H1 (cell line): ENCODE measurements at regions not wholly inside any gene's neighbourhood (a gene's known extent, or its start where the extent isn't known, plus 50 kb on each side); places are given as distances from the start of the nearest gene placed in this dataset.

Experiments used
- CTCF ChIA-PET: fragments of 300-600 bp; sonication (Branson Sonifier 250); formaldehyde crosslinking; loops from one replicate; lab custom pipeline; 2021; ENCODE audit not compliant: partially characterized antibody; lab: Charles Lee
- POLR2A ChIA-PET: fragments of 300-600 bp; sonication (Branson Sonifier 250); formaldehyde crosslinking; loops from one replicate; lab custom pipeline; 2021; ENCODE audit warnings: inconsistent platforms; ENCODE audit not compliant: partially characterized antibody; lab: Charles Lee
- DNase-seq, 2 experiments: peaks; one replicate each; pipeline versions ENCODE4 v3.0.0 to v3.0.0-alpha.2; 2010 to 2022; ENCODE audit warnings: low spot score in 2 of 2, low read depth in 1 of 2, mixed read lengths in 1 of 2
- FAIRE-seq: peaks from 2 replicates; lab custom pipeline; 2011; peaks lifted over from hg19 to GRCh38; lab: Jason Lieb, UNC
- H2AFZ ChIP-seq: 2 replicates; pipeline ENCODE4 v1.8.1; 2012; ENCODE audit warnings: low read length, inconsistent platforms
- H2AK5ac ChIP-seq: 2 replicates; pipeline ENCODE4 v1.6.1; 2013; ENCODE audit warnings: low read depth, low read length
- H2BK120ac ChIP-seq: replicated peaks from 2 replicates; pipeline ENCODE3; 2013; ENCODE audit warnings: low read depth, low read length, inconsistent platforms
- H2BK12ac ChIP-seq: 2 replicates; pipeline ENCODE4 v1.6.1; 2013; ENCODE audit warnings: low read depth, low read length
- H2BK15ac ChIP-seq: 2 replicates; pipeline ENCODE4 v1.6.1; 2013; ENCODE audit warnings: low read length
- H2BK20ac ChIP-seq: 2 replicates; pipeline ENCODE4 v1.6.1; 2013; ENCODE audit warnings: low read length
- H2BK5ac ChIP-seq: 2 replicates; pipeline ENCODE4 v1.6.1; 2013; ENCODE audit warnings: low read depth, low read length
- H3K14ac ChIP-seq: 2 replicates; pipeline ENCODE4 v1.6.1; 2013; ENCODE audit warnings: inconsistent platforms; ENCODE audit not compliant: insufficient read length
- H3K18ac ChIP-seq: 2 replicates; pipeline ENCODE4 v1.6.1; 2013; ENCODE audit warnings: low read length; ENCODE audit errors: extremely low read depth
- H3K23ac ChIP-seq: 2 replicates; pipeline ENCODE4 v1.6.1; 2013; ENCODE audit warnings: inconsistent platforms; ENCODE audit not compliant: insufficient read length
- H3K23me2 ChIP-seq: 2 replicates; pipeline ENCODE4 v1.6.1; 2013; ENCODE audit warnings: low read depth, low read length
- H3K27ac ChIP-seq: 2 replicates; pipeline ENCODE4 v1.6.1; 2011; ENCODE audit warnings: low read depth, low read length, inconsistent platforms
- H3K27me3 ChIP-seq, 4 experiments: replicated peaks in 1 of 4; 1 replicate in 1 of 4; 2 replicates in 3 of 4; pipeline versions ENCODE4 v1.6.1 to v1.8.1; 2011 to 2013; ENCODE audit warnings: low read length in 3 of 4, mild to moderate bottlenecking in 3 of 4, inconsistent platforms in 2 of 4, mixed read lengths in 2 of 4, moderate library complexity in 1 of 4; ENCODE audit not compliant: control insufficient read depth in 3 of 4, insufficient read depth in 3 of 4; ENCODE audit errors: extremely low read depth in 1 of 4
- H3K36me3 ChIP-seq, 4 experiments: 2 replicates each; pipeline versions ENCODE4 v1.6.1 to v1.8.1; 2011 to 2013; ENCODE audit warnings: mild to moderate bottlenecking in 4 of 4, low read length in 3 of 4, moderate library complexity in 2 of 4, control low read depth in 1 of 4, inconsistent platforms in 1 of 4; ENCODE audit not compliant: insufficient read depth in 4 of 4, control insufficient read depth in 2 of 4
- H3K4ac ChIP-seq: replicated peaks from 2 replicates; pipeline ENCODE3; 2013; ENCODE audit warnings: low read length, low read depth, mixed read lengths, inconsistent platforms; ENCODE audit not compliant: insufficient read length
- H3K4me1 ChIP-seq, 4 experiments: replicated peaks in 1 of 4; 1 replicate in 1 of 4; 2 replicates in 3 of 4; pipeline versions ENCODE4 v1.6.1 to v1.8.1; 2011 to 2013; ENCODE audit warnings: low read length in 3 of 4, inconsistent platforms in 2 of 4, mixed read lengths in 1 of 4; ENCODE audit not compliant: insufficient read depth in 4 of 4, control insufficient read depth in 3 of 4
- H3K4me2 ChIP-seq, 2 experiments: 2 replicates each; pipeline versions ENCODE4 v1.6.1 to v1.8.1; 2011 to 2013; ENCODE audit warnings: low read depth in 2 of 2, low read length in 2 of 2, control low read depth in 1 of 2, inconsistent platforms in 1 of 2, mild to moderate bottlenecking in 1 of 2; ENCODE audit not compliant: insufficient read depth in 1 of 2
- H3K4me3 ChIP-seq, 4 experiments: fragments of 200-600, 300-600 bp in 1 of 4; sonication (generic), shearing (Covaris generic), sonication (Bioruptor Twin) in 1 of 4; 2 replicates each; pipeline versions ENCODE4 v1.5.1 to v1.8.1; 2011 to 2016; ENCODE audit warnings: low read length in 4 of 4, low read depth in 3 of 4, control low read depth in 2 of 4, inconsistent platforms in 2 of 4, mild to moderate bottlenecking in 2 of 4, mixed read lengths in 1 of 4, moderate library complexity in 1 of 4; ENCODE audit not compliant: insufficient read depth in 2 of 4; ENCODE audit errors: extremely low read depth in 1 of 4
- H3K56ac ChIP-seq: replicated peaks from 2 replicates; pipeline ENCODE3; 2013; ENCODE audit warnings: low read depth, mild to moderate bottlenecking, mixed read lengths, low read length, inconsistent platforms; ENCODE audit not compliant: insufficient read length
- H3K79me1 ChIP-seq: 2 replicates; pipeline ENCODE4 v1.6.1; 2013; ENCODE audit warnings: low read depth, low read length, control low read depth
- H3K79me2 ChIP-seq, 2 experiments: 2 replicates each; pipeline versions ENCODE4 v1.6.1 to v1.8.1; 2012 to 2013; ENCODE audit warnings: low read length in 2 of 2, mild to moderate bottlenecking in 2 of 2, inconsistent platforms in 1 of 2; ENCODE audit not compliant: insufficient read depth in 2 of 2, control insufficient read depth in 1 of 2
- H3K9ac ChIP-seq, 4 experiments: replicated peaks in 1 of 4; 1 replicate in 1 of 4; 2 replicates in 3 of 4; pipeline versions ENCODE4 v1.6.1 to v1.8.1; 2011 to 2013; ENCODE audit warnings: low read depth in 3 of 4, low read length in 3 of 4, control low read depth in 2 of 4, mild to moderate bottlenecking in 2 of 4, moderate library complexity in 2 of 4, inconsistent platforms in 1 of 4; ENCODE audit errors: extremely low read depth in 1 of 4
- H3K9me3 ChIP-seq, 2 experiments: 2 replicates each; pipeline versions ENCODE4 v1.6.1 to v1.8.1; 2012 to 2013; ENCODE audit warnings: mild to moderate bottlenecking in 2 of 2, moderate library complexity in 2 of 2, control low read depth in 1 of 2, inconsistent platforms in 1 of 2, low read depth in 1 of 2, low read length in 1 of 2, mixed read lengths in 1 of 2; ENCODE audit not compliant: insufficient read depth in 2 of 2
- H4K20me1 ChIP-seq, 2 experiments: replicated peaks in 1 of 2; 2 replicates each; pipeline versions ENCODE3 to v1.8.1; 2011 to 2013; ENCODE audit warnings: inconsistent platforms in 2 of 2, low read length in 2 of 2, mild to moderate bottlenecking in 1 of 2; ENCODE audit not compliant: insufficient read depth in 2 of 2, control insufficient read depth in 1 of 2
- H4K5ac ChIP-seq: 2 replicates; pipeline ENCODE4 v1.6.1; 2013; ENCODE audit warnings: low read length, low read depth, mixed read lengths, inconsistent platforms; ENCODE audit not compliant: insufficient read length
- H4K8ac ChIP-seq: 2 replicates; pipeline ENCODE4 v1.8.0; 2013; ENCODE audit warnings: mild to moderate bottlenecking, moderate library complexity, low read length, inconsistent platforms; ENCODE audit not compliant: insufficient read depth; ENCODE audit errors: extremely low read depth
- H4K91ac ChIP-seq: replicated peaks from 2 replicates; pipeline ENCODE3; 2013; ENCODE audit warnings: low read length, mixed read lengths, inconsistent platforms; ENCODE audit not compliant: insufficient read length
- BCL11A ChIP-seq, 2 experiments: IDR thresholded peaks; one replicate each; pipeline ENCODE4 v1.6.1; 2011; ENCODE audit warnings: low read depth in 2 of 2, low read length in 2 of 2, mild to moderate bottlenecking in 2 of 2
- CEBPB ChIP-seq: IDR thresholded peaks from 2 replicates; pipeline ENCODE4 v1.6.1; 2012; ENCODE audit warnings: low read depth, low read length
- CHD2 ChIP-seq: IDR thresholded peaks from 2 replicates; pipeline ENCODE4 v1.6.1; 2012; ENCODE audit warnings: low read length, improper control_type of control experiment
- CREB1 ChIP-seq: IDR thresholded peaks from 2 replicates; pipeline ENCODE4 v1.6.1; 2012; ENCODE audit warnings: inconsistent platforms
- FOSL1 ChIP-seq: IDR thresholded peaks from 2 replicates; pipeline ENCODE4 v1.6.1; 2011; ENCODE audit warnings: mild to moderate bottlenecking, low read depth, low read length, moderate library complexity; ENCODE audit not compliant: insufficient read depth
- GABPA ChIP-seq: IDR thresholded peaks from 2 replicates; pipeline ENCODE4 v1.6.1; 2011; ENCODE audit warnings: mild to moderate bottlenecking, low read length, moderate library complexity, borderline replicate concordance; ENCODE audit not compliant: insufficient read depth
- JUND ChIP-seq: IDR thresholded peaks from 2 replicates; pipeline ENCODE4 v1.6.1; 2011; ENCODE audit warnings: mild to moderate bottlenecking, improper control_type of control experiment, low read length
- MAFK ChIP-seq: IDR thresholded peaks from 2 replicates; pipeline ENCODE4 v1.6.1; 2012; ENCODE audit warnings: low read depth, mild to moderate bottlenecking, improper control_type of control experiment, low read length
- SIN3A ChIP-seq, 2 experiments: IDR thresholded peaks in 1 of 2; conservative IDR thresholded peaks in 1 of 2; 2 replicates each; pipeline ENCODE4 v1.6.1; 2011 to 2012; ENCODE audit warnings: low read length in 2 of 2, improper control_type of control experiment in 1 of 2, low read depth in 1 of 2, mild to moderate bottlenecking in 1 of 2
- SP1 ChIP-seq: IDR thresholded peaks from 2 replicates; pipeline ENCODE4 v1.6.1; 2011; ENCODE audit warnings: low read depth, low read length
- SP2 ChIP-seq: IDR thresholded peaks from 2 replicates; pipeline ENCODE4 v1.6.1; 2012; ENCODE audit warnings: mild to moderate bottlenecking, low read length, inconsistent platforms
- TAF1 ChIP-seq: IDR thresholded peaks from 2 replicates; pipeline ENCODE4 v1.6.1; 2011; ENCODE audit warnings: mild to moderate bottlenecking, low read depth, low read length
- TAF7 ChIP-seq: optimal IDR thresholded peaks from 2 replicates; pipeline ENCODE3; 2011; ENCODE audit warnings: low read depth, mild to moderate bottlenecking, inconsistent platforms, low read length, moderate library complexity, borderline replicate concordance
- TBP ChIP-seq: IDR thresholded peaks from 2 replicates; pipeline ENCODE4 v1.6.1; 2011; ENCODE audit warnings: low read depth, low read length, improper control_type of control experiment
- TCF12 ChIP-seq: IDR thresholded peaks from 2 replicates; pipeline ENCODE4 v1.6.1; 2011; ENCODE audit warnings: low read depth, mild to moderate bottlenecking, low read length
- WGBS, 2 experiments: shearing (Covaris generic) in 1 of 2; methylation state at CpG; one replicate each; pipeline versions ENCODE4 v1.1.6 to v1.1.7; 2013 to 2015; ENCODE audit warnings: low lambda C conversion rate in 2 of 2, mixed read lengths in 2 of 2, inconsistent platforms in 1 of 2, low coverage in 1 of 2, missing lambda C conversion rate in 1 of 2; ENCODE audit not compliant: insufficient replicate concordance in 2 of 2, insufficient coverage in 1 of 2, insufficient read length in 1 of 2; ENCODE audit errors: extremely low coverage in 1 of 2, missing lambda C conversion rate in 1 of 2; 5-methylcytosine and 5-hydroxymethylcytosine counted together
- TF ChIP-seq, protein P1 (sequence below): IDR thresholded peaks from 2 replicates; pipeline ENCODE4 v1.6.1; 2011; ENCODE audit warnings: low read length, improper control_type of control experiment

DNA sequence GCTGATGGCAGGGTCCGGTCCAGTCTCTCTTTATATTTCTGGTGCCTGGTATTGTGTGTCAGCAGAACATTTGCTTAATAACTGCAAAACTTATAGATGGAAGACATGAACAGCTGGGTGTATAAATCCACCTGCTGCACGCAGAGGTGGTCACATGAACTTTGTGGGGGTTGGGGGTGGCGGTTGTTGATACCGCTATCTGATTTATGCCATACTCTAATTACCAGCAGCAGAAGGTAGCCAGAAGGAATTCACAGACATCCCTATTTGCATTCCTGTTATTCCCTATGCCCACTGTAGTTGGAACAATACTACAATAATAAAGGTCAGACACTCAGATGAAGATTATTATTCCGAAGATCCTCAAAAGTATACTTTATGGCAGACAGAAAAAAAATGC, 121.6 kb upstream of the PUDP start:
- Histone ChIP-seq H3K56ac (no peak overlapping the region), H2BK120ac (no peak overlapping the region), H4K91ac (no peak overlapping the region), H3K23me2 (no peaks in the 10 kb centered on the region), H3K4me1 (no peaks in the 10 kb centered on the region), H2AFZ (no peak overlapping the region), H2BK5ac (no peak overlapping the region), H3K23ac (no peak overlapping the region), H3K79me2 (no peaks in the 10 kb centered on the region), H4K8ac (no peak overlapping the region), H3K79me1 (no peaks in the 10 kb centered on the region), H3K14ac (no peak overlapping the region), H3K4me2 (no peak overlapping the region), H2AK5ac (no peak overlapping the region), H3K36me3 (no peaks in the 10 kb centered on the region), H4K5ac (no peak overlapping the region), H3K4ac (no peak overlapping the region), H2BK20ac (no peak overlapping the region), H3K9me3 (no peaks in the 10 kb centered on the region), H3K27ac (no peak overlapping the region), H3K27me3 (no peaks in the 10 kb centered on the region), H3K4me3 (no peak overlapping the region), H3K18ac (no peak overlapping the region), H4K20me1 (no peaks in the 10 kb centered on the region), H2BK15ac (no peak overlapping the region), H2BK12ac (no peak overlapping the region), H3K9ac (no peak overlapping the region)
- FAIRE-seq, result no peak
- ChIA-PET CTCF (no interaction called here), POLR2A (no interaction called here)
- DNase-seq, result no peak
- 89% methylated on average over 4 of the region's 5 CpGs; no CpG with 5 or more reads in 1 of the 2 experiments for WGBS, 2 experiments
- TF ChIP-seq MAFK (no peak), SP1 (no peak), TBP (no peak), SIN3A (conservative IDR thresholded peaks at IDR 0.05 in 1 of 2, IDR thresholded peaks at IDR 0.05 in 1 of 2; ENCODE audit: low read depth in 1 of 2, low read length in 2 of 2) (no peak), FOSL1 (no peak), TAF7 (no peak), JUND (no peak), CHD2 (no peak), CREB1 (no peak), CEBPB (no peak), BCL11A (IDR thresholded peaks at IDR 0.05; ENCODE audit: low read depth in 2 of 2, low read length in 2 of 2) (no peak), SP2 (no peak), TCF12 (no peak), GABPA (no peak), TAF1 (no peak)
- TF ChIP-seq, protein P1, sequence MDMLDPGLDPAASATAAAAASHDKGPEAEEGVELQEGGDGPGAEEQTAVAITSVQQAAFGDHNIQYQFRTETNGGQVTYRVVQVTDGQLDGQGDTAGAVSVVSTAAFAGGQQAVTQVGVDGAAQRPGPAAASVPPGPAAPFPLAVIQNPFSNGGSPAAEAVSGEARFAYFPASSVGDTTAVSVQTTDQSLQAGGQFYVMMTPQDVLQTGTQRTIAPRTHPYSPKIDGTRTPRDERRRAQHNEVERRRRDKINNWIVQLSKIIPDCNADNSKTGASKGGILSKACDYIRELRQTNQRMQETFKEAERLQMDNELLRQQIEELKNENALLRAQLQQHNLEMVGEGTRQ, result no peak
